Testis (tissue), 2 donors: ENCODE measurements at regions not wholly inside any gene's neighbourhood (a gene's known extent, or its start where the extent isn't known, plus 50 kb on each side); places are given as distances from the start of the nearest gene placed in this dataset.

ENCODE experiments used
- POLR2A ChIP-seq: fragments of 450-650 bp; IDR thresholded peaks from one replicate; pipeline ENCODE4 v1.6.1; 2017; ENCODE audit warnings: antibody characterized with exemption, mild to moderate bottlenecking, moderate library complexity
- TF ChIP-seq, protein P1 (sequence below), 3 experiments: fragments of 450-650 bp in 2 of 3; fragments of 200-600 bp in 1 of 3; sonication (generic) in 1 of 3; IDR thresholded peaks; one replicate each; pipeline ENCODE4 v1.5.1; 2016 to 2019; ENCODE audit warnings: antibody characterized with exemption in 3 of 3, mild to moderate bottlenecking in 2 of 3, moderate library complexity in 1 of 3

DNA sequence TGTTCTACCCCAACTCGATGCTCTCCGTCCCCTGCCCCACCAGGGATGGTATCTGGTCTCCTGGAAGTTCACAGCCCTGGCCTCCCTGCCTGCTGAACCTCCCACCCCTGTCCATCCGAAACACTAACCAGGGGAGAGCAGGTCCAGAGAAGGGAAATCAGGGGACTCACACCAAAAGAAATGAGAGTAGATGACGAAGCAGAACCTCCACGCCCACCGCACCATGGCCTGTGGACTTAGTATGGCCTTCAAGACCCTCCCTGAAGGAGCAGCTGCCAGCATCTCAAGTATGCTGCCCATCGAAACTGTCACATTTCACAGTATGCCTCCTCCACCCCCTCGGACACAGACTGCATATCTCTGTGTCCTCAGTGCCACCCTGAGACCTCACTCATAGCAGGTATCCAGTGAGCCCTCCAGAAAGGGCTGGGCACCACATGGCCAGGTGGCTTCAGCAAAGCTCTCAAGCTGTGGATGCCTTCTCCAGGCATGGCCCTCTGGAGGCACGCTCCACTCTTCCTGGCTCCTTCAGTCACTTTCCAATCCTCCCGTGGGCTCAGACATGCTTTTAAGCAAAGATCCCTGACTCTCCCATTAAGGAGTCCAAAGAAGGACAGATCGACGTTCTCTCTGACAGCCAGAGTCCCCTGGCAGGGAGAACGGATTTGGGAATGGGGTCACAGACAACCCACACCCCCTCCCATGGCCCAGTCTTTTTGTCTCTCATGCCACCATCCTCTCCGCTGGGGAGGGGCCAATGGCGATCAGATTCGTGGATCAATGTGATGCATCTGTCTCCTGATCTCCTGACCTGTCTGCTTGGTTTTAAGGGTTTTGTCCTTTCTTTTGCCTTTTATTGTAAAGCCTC, 158.4 kb downstream of the ANKRD60 start:
- TF ChIP-seq, protein P1, sequence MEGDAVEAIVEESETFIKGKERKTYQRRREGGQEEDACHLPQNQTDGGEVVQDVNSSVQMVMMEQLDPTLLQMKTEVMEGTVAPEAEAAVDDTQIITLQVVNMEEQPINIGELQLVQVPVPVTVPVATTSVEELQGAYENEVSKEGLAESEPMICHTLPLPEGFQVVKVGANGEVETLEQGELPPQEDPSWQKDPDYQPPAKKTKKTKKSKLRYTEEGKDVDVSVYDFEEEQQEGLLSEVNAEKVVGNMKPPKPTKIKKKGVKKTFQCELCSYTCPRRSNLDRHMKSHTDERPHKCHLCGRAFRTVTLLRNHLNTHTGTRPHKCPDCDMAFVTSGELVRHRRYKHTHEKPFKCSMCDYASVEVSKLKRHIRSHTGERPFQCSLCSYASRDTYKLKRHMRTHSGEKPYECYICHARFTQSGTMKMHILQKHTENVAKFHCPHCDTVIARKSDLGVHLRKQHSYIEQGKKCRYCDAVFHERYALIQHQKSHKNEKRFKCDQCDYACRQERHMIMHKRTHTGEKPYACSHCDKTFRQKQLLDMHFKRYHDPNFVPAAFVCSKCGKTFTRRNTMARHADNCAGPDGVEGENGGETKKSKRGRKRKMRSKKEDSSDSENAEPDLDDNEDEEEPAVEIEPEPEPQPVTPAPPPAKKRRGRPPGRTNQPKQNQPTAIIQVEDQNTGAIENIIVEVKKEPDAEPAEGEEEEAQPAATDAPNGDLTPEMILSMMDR (IDR thresholded peaks at IDR 0.05), result no peak
- no peak for TF ChIP-seq POLR2A
